ENCODE measurements at regions not wholly inside any gene's neighbourhood (a gene's known extent, or its start where the extent isn't known, plus 50 kb on each side); places are given as distances from the start of the nearest gene placed in this dataset.
"Not testable (repeated sequence)": the region's sequence is repeated elsewhere in the genome, so short reads cannot be mapped to it uniquely, and the experiment has no call there.

GRCh38 chr4:148634476-148634875 is 192.3 kb upstream of the NR3C2 start:
- no peak for DNase-seq (ENCODE audit: low read depth)
- no peak for TF ChIP-seq CTCF (IDR thresholded peaks at IDR 0.05; ENCODE audit: insufficient read depth, low read depth, low read length)
- no peak overlapping the region for H3K4me3 ChIP-seq (ENCODE audit: low read depth, low read length)

- no peak for TF ChIP-seq CTCF (IDR thresholded peaks at IDR 0.05; ENCODE audit: insufficient read depth, low read depth, low read length)
- DNase-seq (ENCODE audit: low read depth): no peak
- H3K4me3 ChIP-seq (ENCODE audit: low read depth, low read length): no peak overlapping the region
These were observed 191.5 kb upstream of the NR3C2 start for GRCh38 chr4:148633720-148634119.

DNA sequence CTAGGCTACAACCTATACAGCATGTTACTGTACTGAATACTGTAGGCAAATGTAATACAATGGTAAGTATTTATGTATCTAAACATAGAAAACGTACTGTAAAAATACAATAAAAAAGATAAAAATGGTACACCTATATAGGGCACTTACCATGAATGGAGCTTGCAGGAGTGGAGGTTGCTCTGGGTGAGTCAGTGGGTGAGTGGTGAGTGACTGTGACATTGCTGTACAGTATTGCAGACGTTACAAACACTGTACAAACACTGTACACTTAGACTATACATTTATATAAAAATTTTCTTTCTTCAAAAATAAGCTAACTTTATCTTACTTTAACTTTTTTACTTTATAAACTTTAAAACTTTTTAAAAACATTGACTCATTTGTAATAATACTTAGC is 190.3 kb upstream of the NR3C2 start:
- no peak for DNase-seq (ENCODE audit: low read depth)
- H3K4me3 ChIP-seq (ENCODE audit: low read depth, low read length): no peak overlapping the region
- no peak for TF ChIP-seq CTCF (IDR thresholded peaks at IDR 0.05; ENCODE audit: insufficient read depth, low read depth, low read length)

DNA sequence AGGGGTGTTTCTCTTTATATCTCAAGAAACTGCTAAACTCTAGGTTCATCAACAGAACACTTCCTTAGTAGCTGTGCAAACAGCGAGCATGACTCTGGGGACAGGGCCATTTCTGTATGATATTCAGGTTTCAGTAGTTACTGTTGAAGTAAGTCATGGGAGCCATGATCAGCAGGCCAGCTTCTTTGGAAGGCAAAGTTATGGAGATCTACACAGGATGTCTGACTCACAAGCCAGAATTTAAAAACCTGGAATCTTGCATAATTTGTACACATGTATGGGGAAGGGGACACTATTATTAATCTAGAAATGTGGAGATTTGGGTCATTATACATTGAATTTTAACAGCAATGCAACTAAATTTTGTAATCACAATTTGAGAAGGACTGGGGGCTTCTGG is 187.8 kb upstream of the NR3C2 start:
- no peak for DNase-seq (ENCODE audit: low read depth)
- no peak overlapping the region for H3K4me3 ChIP-seq (ENCODE audit: low read depth, low read length)
- no peak for TF ChIP-seq CTCF (IDR thresholded peaks at IDR 0.05; ENCODE audit: insufficient read depth, low read depth, low read length)

GRCh38 chr4:148618856-148619255 is 176.6 kb upstream of the NR3C2 start:
- no peak for TF ChIP-seq CTCF (IDR thresholded peaks at IDR 0.05; ENCODE audit: insufficient read depth, low read depth, low read length)
- DNase-seq (ENCODE audit: low read depth): no peak
- H3K4me3 ChIP-seq (ENCODE audit: low read depth, low read length): no peak overlapping the region

GRCh38 chr4:148608968-148609367 is 166.8 kb upstream of the NR3C2 start:
- no peak for DNase-seq (ENCODE audit: low read depth)
- no peak overlapping the region for H3K4me3 ChIP-seq (ENCODE audit: low read depth, low read length)
- TF ChIP-seq CTCF (IDR thresholded peaks at IDR 0.05; ENCODE audit: insufficient read depth, low read depth, low read length): no peak

DNA sequence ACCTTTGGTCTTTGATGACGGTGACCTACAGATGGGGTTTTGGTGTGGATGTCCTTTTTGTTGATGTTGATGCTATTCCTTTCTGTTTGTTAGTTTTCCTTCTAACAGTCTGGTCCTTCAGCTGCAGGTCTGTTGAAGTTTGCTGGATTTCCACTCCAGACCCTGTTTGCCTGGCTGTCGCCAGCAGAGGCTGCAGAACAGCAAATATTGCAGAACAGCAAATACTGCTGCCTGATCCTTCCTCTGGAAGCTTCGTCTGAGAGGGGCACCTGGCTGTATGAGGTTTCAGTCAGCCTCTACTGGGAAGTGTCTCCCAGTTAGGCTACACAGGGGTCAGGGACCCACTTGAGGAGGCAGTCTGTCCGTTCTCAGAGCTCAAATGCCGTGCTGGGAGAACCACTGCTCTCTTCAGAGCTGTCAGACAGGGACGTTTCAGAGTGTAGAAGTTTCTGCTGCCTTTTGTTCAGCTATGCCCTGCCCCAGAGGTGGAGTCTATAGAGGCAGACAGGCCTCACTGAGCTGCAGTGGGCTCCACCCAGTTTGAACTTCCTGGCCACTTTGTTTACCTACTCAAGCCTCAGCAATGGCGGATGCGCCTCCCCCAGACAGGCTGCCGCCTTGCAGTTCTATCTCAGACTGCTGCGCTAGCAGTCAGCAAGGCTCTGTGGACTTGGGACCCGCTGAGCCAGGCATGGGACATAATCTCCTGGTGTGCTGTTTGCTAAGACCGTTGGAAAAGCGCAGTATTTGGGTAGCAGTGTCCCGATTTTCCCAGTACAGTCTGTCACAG is 156.4 kb upstream of the NR3C2 start:
- not testable (repeated sequence) for DNase-seq (ENCODE audit: low read depth); H3K4me3 ChIP-seq (ENCODE audit: low read depth, low read length)
